Fibroblast of skin of right biceps (primary cell): ENCODE measurements at regions not wholly inside any gene's neighbourhood (a gene's known extent, or its start where the extent isn't known, plus 50 kb on each side); places are given as distances from the start of the nearest gene placed in this dataset.

ENCODE experiments used
- DNase-seq: peaks from one replicate; pipeline ENCODE4 v3.0.0-alpha.2; 2013

DNA sequence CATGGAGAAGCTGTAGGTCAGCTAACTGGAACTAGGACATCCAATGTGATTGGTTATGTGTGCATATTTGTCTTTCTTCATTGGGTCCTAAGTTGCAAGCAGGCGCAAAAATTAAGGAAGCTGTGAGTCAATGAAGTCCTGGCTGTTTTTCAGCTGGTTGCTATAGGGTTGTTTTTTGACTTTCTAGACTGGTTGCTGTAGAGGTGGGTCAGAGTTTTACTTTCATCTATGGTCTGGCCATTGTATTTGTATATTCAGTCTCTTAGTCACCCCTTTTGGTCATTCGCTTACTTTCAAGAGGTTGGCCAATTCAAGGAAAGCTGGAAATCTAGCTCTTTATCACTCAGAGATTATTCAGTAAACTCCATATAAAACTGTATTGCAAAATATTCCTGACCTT lies 62.0 kb upstream of the AMZ2 start:
- no peak for DNase-seq

DNA sequence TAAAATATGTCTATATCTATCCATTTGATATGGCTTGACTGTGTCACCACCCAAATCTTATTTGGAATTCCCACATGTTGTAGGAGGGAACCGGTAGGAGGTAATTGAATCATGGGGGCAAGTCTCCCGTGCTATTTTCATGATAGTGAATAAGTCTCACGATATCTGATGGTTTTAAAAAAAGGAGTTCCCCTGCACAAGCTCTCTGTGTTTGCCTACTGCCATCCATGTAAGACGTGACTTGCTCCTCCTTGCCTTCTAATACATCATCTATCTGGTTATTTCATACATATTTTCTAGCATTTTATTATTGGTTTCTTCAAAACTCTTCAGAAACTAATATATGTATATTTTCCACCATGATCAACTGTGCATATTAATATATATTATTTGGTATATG lies 57.3 kb upstream of the AMZ2 start:
- no peak for DNase-seq

DNA sequence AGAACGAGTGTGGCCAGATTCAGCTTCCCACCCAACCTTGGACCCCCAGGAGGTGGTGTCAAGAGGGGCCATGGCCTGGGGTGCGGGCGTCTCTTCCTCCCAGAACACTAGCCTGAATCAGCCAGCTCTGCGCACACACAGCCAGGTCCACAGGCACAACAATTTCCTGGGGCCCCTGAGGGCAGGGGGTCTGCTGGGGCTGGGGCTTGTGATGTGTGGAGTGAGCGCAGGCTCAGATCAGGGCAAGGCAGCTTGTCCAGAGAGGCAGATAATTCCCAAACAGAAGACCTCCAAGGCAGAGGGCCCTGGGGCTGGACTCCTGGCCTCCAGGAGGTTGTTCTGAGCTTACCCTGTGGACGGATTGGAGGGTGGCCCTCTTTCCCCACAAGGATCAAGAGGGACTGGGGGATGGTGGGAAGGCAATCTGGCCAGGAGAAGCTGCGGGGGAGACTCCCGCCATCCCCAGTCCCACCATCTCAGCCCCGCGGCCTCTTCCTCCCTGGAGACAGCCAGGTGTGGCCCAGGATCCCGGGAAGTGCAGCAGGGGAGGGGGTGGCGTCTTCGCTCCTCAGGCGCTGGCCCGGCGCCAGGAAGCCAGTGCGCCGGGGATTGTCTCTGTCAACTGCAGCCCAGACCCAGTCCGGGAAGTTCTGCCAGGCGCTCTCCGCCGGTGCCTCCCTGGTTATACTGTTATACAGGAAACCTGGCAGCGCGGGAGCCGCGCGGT lies 52.0 kb upstream of the AMZ2 start:
- DNase-seq = no peak

DNA sequence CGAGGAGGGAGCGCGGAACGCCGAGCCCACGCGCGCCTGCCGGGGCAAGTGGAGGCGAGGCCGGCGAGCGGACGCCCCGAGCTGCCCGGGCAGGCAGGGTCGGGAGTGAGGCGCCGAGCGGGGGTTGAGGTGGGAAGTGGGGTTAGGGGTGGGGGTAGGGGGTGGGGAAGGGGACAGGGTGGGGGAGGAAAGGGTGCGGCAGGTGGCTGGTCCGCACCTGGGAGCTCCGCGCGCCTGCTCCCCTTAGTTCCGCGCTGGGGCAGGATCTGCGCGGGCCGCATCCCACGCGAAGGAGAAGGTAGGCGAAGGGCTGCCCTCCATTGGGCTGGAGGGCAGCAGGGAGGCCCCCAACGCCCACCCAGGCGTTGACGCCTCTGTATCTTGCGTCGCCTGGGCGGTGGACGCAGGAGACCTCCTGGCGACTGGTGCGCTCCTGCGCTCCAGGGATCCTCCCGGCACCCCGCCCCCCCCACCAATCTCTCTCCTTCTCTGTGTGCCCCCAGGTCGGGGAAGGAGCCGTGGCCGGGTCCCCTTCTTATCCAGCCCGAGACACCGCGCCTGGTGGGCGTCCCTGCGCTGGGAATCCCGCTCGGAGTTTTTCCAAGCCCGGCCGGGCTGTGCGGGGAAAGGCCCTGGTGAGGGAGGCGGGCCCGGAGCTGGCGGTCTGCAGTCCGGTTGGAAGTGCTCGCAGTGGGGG lies 51.3 kb upstream of the AMZ2 start:
- no peak for DNase-seq

DNA sequence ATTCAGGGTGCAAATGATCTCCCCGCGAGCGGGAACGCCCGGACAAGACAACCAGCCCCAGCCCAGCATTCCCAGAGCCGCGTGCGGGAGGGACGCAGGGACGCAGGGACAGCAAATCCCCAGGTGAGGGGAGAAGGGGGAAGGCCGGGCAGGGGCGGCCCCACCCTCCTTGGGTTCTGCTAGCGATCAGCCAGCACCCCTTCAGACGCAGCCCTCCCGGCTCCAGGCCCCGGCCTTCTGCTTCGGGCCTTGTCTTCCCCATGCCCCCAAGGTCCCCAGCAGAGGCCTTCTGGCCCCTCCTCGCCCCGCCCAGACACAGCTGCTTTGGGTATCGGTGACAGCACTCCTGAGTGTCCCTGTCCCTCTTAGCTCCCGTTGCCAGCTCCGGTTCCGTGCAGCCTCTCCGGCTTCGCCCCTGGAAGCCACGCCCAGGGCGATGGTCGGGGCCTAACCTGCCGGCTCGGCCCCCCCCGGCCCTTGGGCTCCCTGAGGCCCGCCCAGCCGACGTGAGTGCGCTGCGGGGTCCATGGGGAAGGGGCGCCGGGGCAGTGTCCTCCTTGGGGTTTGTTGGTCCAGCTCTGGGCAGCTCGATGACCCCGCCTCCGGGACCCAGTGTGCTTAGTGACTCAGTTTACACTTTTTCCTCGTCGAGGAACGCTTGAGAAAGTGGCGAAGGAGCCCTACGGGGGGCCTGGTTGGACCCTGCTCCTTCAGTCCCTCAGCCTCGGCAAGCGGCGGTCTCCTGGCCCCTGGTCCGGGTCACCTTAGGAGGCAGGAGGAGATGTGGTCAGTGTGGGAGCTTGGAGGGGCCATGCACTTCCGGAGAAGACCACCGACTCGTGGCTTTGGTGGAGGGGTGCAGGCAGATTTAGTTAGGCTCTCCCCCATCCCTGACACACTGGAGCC lies 50.5 kb upstream of the AMZ2 start:
- DNase-seq = no peak

DNA sequence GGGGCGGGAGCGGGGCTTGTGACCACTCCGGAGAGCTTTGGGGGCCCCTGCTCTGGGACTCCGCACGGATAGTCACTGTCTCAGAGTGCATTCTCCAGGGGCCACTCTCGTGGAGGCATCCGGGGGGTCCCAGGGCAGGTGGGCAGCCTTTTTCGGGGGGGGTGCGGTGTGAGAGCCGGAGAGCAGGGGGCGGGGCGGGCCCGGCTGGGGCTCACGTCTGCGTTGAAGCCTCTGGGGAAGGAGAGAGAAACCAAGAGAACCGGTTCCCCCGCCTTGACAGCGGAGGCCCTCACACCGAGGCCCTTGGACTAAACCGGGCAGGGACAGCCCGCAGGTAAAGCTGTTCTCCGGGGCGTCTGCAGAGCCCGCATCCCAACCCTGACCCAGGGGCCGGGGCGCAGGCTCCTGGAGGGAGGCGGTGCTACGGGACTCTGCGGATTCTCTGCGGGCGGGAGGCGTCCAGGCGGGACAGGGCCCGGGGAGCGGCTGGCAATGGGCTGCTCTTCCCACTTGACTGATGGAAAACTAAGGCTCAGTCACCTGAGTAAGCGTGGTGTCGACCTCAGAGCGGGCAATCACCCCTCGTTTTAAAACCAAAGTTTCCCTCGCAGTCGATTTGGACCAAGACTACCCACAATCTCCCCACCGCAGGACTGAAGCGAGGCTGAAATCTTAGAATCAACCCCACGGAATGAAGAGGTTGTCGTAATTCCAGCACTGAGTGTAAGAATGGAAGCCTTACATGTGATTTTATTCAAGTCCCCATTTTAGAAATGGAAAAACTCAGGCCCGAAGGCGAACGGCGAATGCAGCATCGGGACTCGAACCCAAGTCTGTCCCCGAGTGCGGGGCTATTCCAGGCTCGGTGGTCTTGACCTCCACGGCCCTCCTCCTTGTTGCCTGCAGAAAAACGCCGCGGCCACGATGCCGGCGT lies 49.6 kb upstream of the AMZ2 start:
- DNase-seq = no peak
